CD14-positive monocyte (primary cell): ENCODE measurements at regions not wholly inside any gene's neighbourhood (a gene's known extent, or its start where the extent isn't known, plus 50 kb on each side); places are given as distances from the start of the nearest gene placed in this dataset.

Experiments
- DNase-seq, 3 donors: peaks; one replicate each; pipeline ENCODE4 v3.0.0-alpha.2; 2011 to 2022
- H2AFZ ChIP-seq: 2 replicates; pipeline ENCODE4 v1.6.0; 2012; ENCODE audit warnings: mild to moderate bottlenecking, low read depth, low read length, inconsistent platforms; ENCODE audit not compliant: insufficient read depth, poor library complexity, severe bottlenecking
- H3K27ac ChIP-seq, 2 donors: 1 replicate in 1 of 2; 2 replicates in 1 of 2; pipeline ENCODE4 v1.5.1; 2012 to 2013; ENCODE audit warnings: low read length in 2 of 2, control low read depth in 1 of 2, inconsistent platforms in 1 of 2, low read depth in 1 of 2, mild to moderate bottlenecking in 1 of 2
- H3K27me3 ChIP-seq, 2 donors: one replicate each; pipeline versions ENCODE4 v1.6.0 to v1.6.1; 2011 to 2013; ENCODE audit warnings: low read length in 2 of 2; ENCODE audit not compliant: control insufficient read depth in 2 of 2, insufficient read depth in 2 of 2
- H3K36me3 ChIP-seq, 2 donors: replicated peaks in 1 of 2; 1 replicate in 1 of 2; 2 replicates in 1 of 2; pipeline versions ENCODE4 v1.5.1 to v1.6.1; 2012 to 2013; ENCODE audit warnings: low read length in 2 of 2, control low read depth in 1 of 2, inconsistent platforms in 1 of 2, mild to moderate bottlenecking in 1 of 2; ENCODE audit not compliant: insufficient read depth in 2 of 2, control insufficient read depth in 1 of 2
- H3K4me1 ChIP-seq, 2 donors: 1 replicate in 1 of 2; 2 replicates in 1 of 2; pipeline versions ENCODE4 v1.5.1 to v1.6.1; 2012 to 2013; ENCODE audit warnings: low read length in 2 of 2, control low read depth in 1 of 2, inconsistent platforms in 1 of 2, mild to moderate bottlenecking in 1 of 2, moderate library complexity in 1 of 2; ENCODE audit not compliant: insufficient read depth in 2 of 2, control insufficient read depth in 1 of 2
- H3K4me2 ChIP-seq: replicated peaks from 2 replicates; pipeline ENCODE3; 2012; ENCODE audit warnings: low read length, moderate library complexity, mild to moderate bottlenecking; ENCODE audit not compliant: poor library complexity, severe bottlenecking; ENCODE audit errors: extremely low read depth
- H3K4me3 ChIP-seq, 3 experiments: fragments of 200-600 bp in 1 of 3; sonication (generic) in 1 of 3; replicated peaks in 1 of 3; 1 replicate in 2 of 3; 2 replicates in 1 of 3; pipeline ENCODE4 v1.5.1; 2011 to 2013; ENCODE audit warnings: low read length in 3 of 3, mild to moderate bottlenecking in 3 of 3, control low read depth in 2 of 3, low read depth in 2 of 3, inconsistent platforms in 1 of 3, moderate library complexity in 1 of 3
- H3K79me2 ChIP-seq: 2 replicates; pipeline ENCODE4 v1.6.0; 2012; ENCODE audit warnings: mild to moderate bottlenecking, control low read depth, inconsistent platforms, low read length, moderate library complexity; ENCODE audit not compliant: insufficient read depth
- H3K9ac ChIP-seq: 2 replicates; pipeline ENCODE4 v1.6.0; 2017; ENCODE audit warnings: low read length, mild to moderate bottlenecking; ENCODE audit not compliant: insufficient read depth, poor library complexity, severe bottlenecking
- H3K9me3 ChIP-seq, 2 donors: replicated peaks in 1 of 2; 1 replicate in 1 of 2; 2 replicates in 1 of 2; pipeline versions ENCODE4 v1.5.1 to v1.6.1; 2012 to 2013; ENCODE audit warnings: low read length in 2 of 2, control low read depth in 1 of 2; ENCODE audit not compliant: control insufficient read depth in 1 of 2, insufficient read depth in 1 of 2
- H4K20me1 ChIP-seq: 2 replicates; pipeline ENCODE4 v1.6.0; 2012; ENCODE audit warnings: mild to moderate bottlenecking, low read length, control low read depth, moderate library complexity; ENCODE audit not compliant: insufficient read depth
- H3K27ac Mint-ChIP-seq, 7 donors: one replicate each; pipeline ENCODE4 v1.8.0; 2020; ENCODE audit warnings: mild to moderate bottlenecking in 7 of 7, mixed read lengths in 7 of 7, moderate library complexity in 6 of 7, inconsistent platforms in 2 of 7
- H3K27me3 Mint-ChIP-seq, 3 donors: one replicate each; pipeline ENCODE4 v1.8.0; 2021 to 2022; ENCODE audit warnings: low read depth in 3 of 3, mild to moderate bottlenecking in 3 of 3, mixed read lengths in 3 of 3, moderate library complexity in 3 of 3, inconsistent platforms in 1 of 3
- H3K36me3 Mint-ChIP-seq, 2 donors: one replicate each; pipeline ENCODE4 v1.8.0; 2020; ENCODE audit warnings: mixed read lengths in 2 of 2, inconsistent platforms in 1 of 2, mild to moderate bottlenecking in 1 of 2
- H3K4me1 Mint-ChIP-seq: one replicate; pipeline ENCODE4 v1.8.0; 2020; ENCODE audit warnings: mild to moderate bottlenecking, mixed read lengths
- H3K4me3 Mint-ChIP-seq, 2 donors: one replicate each; pipeline ENCODE4 v1.8.0; 2020; ENCODE audit warnings: mild to moderate bottlenecking in 2 of 2, mixed read lengths in 2 of 2, moderate library complexity in 1 of 2
- H3K9me3 Mint-ChIP-seq, 7 donors: one replicate each; pipeline ENCODE4 v1.8.0; 2020 to 2022; ENCODE audit warnings: mixed read lengths in 7 of 7, mild to moderate bottlenecking in 6 of 7, moderate library complexity in 6 of 7, inconsistent platforms in 2 of 7
- WGBS: methylation state at CpG from one replicate; pipeline ENCODE4 v1.1.5; 2013; ENCODE audit warnings: missing lambda C conversion rate; ENCODE audit not compliant: insufficient coverage; 5-methylcytosine and 5-hydroxymethylcytosine counted together
- intact Hi-C, 2 donors: fragments of 100-400 bp; cut with micrococcal nuclease; formaldehyde crosslinking; loops; one replicate each; pipeline versions ENCODE4 v1.15.0 to v1.15.1; 2023
- TF ChIP-seq, protein P1 (sequence below): fragments of 200-600 bp; IDR thresholded peaks from one replicate; pipeline ENCODE4 v1.8.0; 2022; ENCODE audit warnings: antibody characterized with exemption, mild to moderate bottlenecking

DNA sequence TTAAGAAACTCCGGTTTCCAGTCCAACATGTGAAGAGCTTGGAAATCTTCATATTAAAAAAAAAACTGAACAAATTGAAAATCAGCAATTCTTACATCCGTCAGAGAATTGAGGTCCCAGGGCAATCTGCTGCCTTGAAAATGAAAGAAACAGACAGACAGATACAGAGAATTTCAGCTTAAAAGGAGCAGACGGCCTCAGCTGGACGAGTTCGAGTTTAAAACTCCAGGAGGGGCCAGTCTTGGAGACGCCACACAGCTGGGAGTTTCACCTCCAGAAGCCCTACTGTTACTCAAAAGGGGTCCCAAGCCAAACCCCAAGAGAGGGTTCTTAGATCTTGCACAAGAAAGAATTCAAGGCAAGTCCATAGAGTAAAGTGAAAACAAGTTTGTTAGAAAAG is 226.5 kb upstream of the ARL4C start:
- H3K27ac Mint-ChIP-seq, result peak overlapping the region in 1 of 7 donors; percentile 3
- intact Hi-C loops, result no loop called here

DNA sequence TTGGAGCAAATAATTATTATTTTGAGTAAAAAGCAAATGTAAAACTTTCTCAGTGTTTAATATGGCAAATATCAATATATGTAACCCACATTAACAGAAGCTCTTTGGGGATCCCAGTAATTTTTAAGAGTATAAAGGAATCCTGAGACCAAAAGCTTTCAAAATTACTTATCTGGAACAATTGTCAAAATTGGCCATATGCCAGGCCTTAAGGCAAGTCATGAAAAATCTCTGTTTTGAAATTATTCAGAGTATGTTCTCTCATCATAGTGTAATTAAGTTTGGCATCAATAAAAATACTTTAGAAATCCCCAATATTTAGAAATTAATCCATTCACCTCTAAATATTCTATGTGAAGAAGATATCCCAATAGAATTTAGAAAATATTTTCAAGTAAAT is 225.3 kb upstream of the ARL4C start:
- no peak overlapping the region for H3K9ac ChIP-seq
- H3K4me3 ChIP-seq, result no peak overlapping the region
- no peaks in the 10 kb centered on the region for H4K20me1 ChIP-seq
- H3K27ac ChIP-seq, result no peak overlapping the region
- no peak for DNase-seq
- intact Hi-C loops, result no loop called here
- peaks cover 0 to 3% (median 0%) of the 10 kb centered on the region in 3 donors for H3K27me3 Mint-ChIP-seq
- no peak overlapping the region for H2AFZ ChIP-seq
- TF ChIP-seq, protein P1, sequence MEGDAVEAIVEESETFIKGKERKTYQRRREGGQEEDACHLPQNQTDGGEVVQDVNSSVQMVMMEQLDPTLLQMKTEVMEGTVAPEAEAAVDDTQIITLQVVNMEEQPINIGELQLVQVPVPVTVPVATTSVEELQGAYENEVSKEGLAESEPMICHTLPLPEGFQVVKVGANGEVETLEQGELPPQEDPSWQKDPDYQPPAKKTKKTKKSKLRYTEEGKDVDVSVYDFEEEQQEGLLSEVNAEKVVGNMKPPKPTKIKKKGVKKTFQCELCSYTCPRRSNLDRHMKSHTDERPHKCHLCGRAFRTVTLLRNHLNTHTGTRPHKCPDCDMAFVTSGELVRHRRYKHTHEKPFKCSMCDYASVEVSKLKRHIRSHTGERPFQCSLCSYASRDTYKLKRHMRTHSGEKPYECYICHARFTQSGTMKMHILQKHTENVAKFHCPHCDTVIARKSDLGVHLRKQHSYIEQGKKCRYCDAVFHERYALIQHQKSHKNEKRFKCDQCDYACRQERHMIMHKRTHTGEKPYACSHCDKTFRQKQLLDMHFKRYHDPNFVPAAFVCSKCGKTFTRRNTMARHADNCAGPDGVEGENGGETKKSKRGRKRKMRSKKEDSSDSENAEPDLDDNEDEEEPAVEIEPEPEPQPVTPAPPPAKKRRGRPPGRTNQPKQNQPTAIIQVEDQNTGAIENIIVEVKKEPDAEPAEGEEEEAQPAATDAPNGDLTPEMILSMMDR, result no peak
- H3K27me3 ChIP-seq, result no peaks in the 10 kb centered on the region
- no peak overlapping the region for H3K27ac Mint-ChIP-seq
- H3K79me2 ChIP-seq, result no peaks in the 10 kb centered on the region
- H3K36me3 ChIP-seq, result no peaks in the 10 kb centered on the region
- no peaks in the 10 kb centered on the region for H3K4me1 ChIP-seq
- H3K4me1 Mint-ChIP-seq, result no peaks in the 10 kb centered on the region
- H3K9me3 Mint-ChIP-seq, result peaks cover 0 to 3% (median 0%) of the 10 kb centered on the region in 7 donors
- H3K4me2 ChIP-seq, result no peak overlapping the region
- H3K36me3 Mint-ChIP-seq, result no peaks in the 10 kb centered on the region
- H3K4me3 Mint-ChIP-seq, result no peak overlapping the region
- H3K9me3 ChIP-seq, result no peaks in the 10 kb centered on the region

More for the DNA sequence above, 226.5 kb upstream of the ARL4C start:
- TF ChIP-seq, protein P1, result no peak
- H3K4me1 ChIP-seq, result no peaks in the 10 kb centered on the region
- H3K27ac ChIP-seq, result no peak overlapping the region
- Mint-ChIP-seq H3K27me3 (peaks cover 0 to 3% (median 0%) of the 10 kb centered on the region in 3 donors), H3K36me3 (no peaks in the 10 kb centered on the region), H3K4me3 (no peak overlapping the region), H3K9me3 (peaks cover 0 to 3% (median 0%) of the 10 kb centered on the region in 7 donors), H3K4me1 (no peaks in the 10 kb centered on the region)
- H3K4me3 ChIP-seq, result no peak overlapping the region
- H3K27me3 ChIP-seq, result no peaks in the 10 kb centered on the region
- H3K36me3 ChIP-seq, result no peaks in the 10 kb centered on the region
- no peaks in the 10 kb centered on the region for H4K20me1 ChIP-seq
- H3K79me2 ChIP-seq, result no peaks in the 10 kb centered on the region
- no peak for DNase-seq
- 89% methylated on average over 3 of the region's 6 CpGs for WGBS
- no peak overlapping the region for H2AFZ ChIP-seq
- no peak overlapping the region for H3K4me2 ChIP-seq
- H3K9me3 ChIP-seq, result no peaks in the 10 kb centered on the region
- no peak overlapping the region for H3K9ac ChIP-seq
